LoVo (cell line): ENCODE measurements at regions not wholly inside any gene's neighbourhood (a gene's known extent, or its start where the extent isn't known, plus 50 kb on each side); places are given as distances from the start of the nearest gene placed in this dataset.

Experiments
- DNase-seq: peaks from one replicate; pipeline ENCODE4 v3.0.0-alpha.2; 2016; ENCODE audit warnings: low spot score

- no peak for DNase-seq
Observed at GRCh38 chr4:31272331-31273061, 552.3 kb downstream of the PCDH7 start.

GRCh38 chr4:31275906-31276305 lies 555.7 kb downstream of the PCDH7 start:
- DNase-seq = no peak

- DNase-seq = no peak
Observed at GRCh38 chr4:31283679-31284078, 563.5 kb downstream of the PCDH7 start.

GRCh38 chr4:31290836-31291235 lies 570.7 kb downstream of the PCDH7 start:
- no peak for DNase-seq

GRCh38 chr4:31291238-31291637 lies 571.1 kb downstream of the PCDH7 start:
- DNase-seq = no peak

- no peak for DNase-seq
Observed at GRCh38 chr4:31294655-31295480, 574.7 kb downstream of the PCDH7 start.

GRCh38 chr4:31298737-31299136 lies 578.6 kb downstream of the PCDH7 start:
- no peak for DNase-seq

- no peak for DNase-seq
Observed at GRCh38 chr4:31307029-31307428, 586.9 kb downstream of the PCDH7 start.

- DNase-seq = no peak
Observed at GRCh38 chr4:31324814-31325213, 604.6 kb downstream of the PCDH7 start.

- DNase-seq = no peak
Observed at GRCh38 chr4:31325300-31325699, 605.1 kb downstream of the PCDH7 start.

- no peak for DNase-seq
Observed at GRCh38 chr4:31327031-31327430, 606.9 kb downstream of the PCDH7 start.

- no peak for DNase-seq
Observed at GRCh38 chr4:31328932-31329331, 608.8 kb downstream of the PCDH7 start.

- no peak for DNase-seq
Observed at GRCh38 chr4:31334086-31334910, 614.1 kb downstream of the PCDH7 start.

GRCh38 chr4:31338000-31338399 lies 617.8 kb downstream of the PCDH7 start:
- no peak for DNase-seq

- no peak for DNase-seq
Observed at GRCh38 chr4:31341601-31342359, 621.6 kb downstream of the PCDH7 start.

- DNase-seq = no peak
Observed at GRCh38 chr4:31343061-31343460, 622.9 kb downstream of the PCDH7 start.

- no peak for DNase-seq
Observed at GRCh38 chr4:31349907-31350306, 629.7 kb downstream of the PCDH7 start.

GRCh38 chr4:31351695-31352094 lies 631.5 kb downstream of the PCDH7 start:
- no peak for DNase-seq

- DNase-seq = no peak
Observed at GRCh38 chr4:31356839-31357238, 636.7 kb downstream of the PCDH7 start.

GRCh38 chr4:31360786-31361185 lies 640.6 kb downstream of the PCDH7 start:
- no peak for DNase-seq

GRCh38 chr4:31362756-31363155 lies 642.6 kb downstream of the PCDH7 start:
- DNase-seq = no peak
